ENCODE measurements at regions not wholly inside any gene's neighbourhood (a gene's known extent, or its start where the extent isn't known, plus 50 kb on each side); places are given as distances from the start of the nearest gene placed in this dataset.

DNA sequence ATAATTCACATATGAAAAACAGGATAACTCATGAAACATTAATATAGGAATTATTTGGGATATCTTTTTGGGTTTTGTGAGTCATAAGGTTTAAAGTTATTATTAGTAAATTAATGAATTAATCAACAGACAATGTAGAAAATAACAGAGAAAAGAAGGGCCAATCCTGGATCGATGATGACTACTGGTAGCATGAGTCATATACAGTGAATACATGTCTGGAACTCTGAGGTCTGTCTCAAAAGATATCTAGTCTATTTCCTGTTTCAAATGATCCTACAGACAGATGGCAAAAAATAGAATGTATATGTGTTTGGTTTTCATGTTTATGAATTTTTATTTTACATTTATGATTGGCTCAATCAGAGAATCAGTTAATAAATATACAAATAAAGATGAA lies 86.4 kb upstream of the RTL1 start:
- TF ChIP-seq EZH2phosphoT487 (IDR thresholded peaks at IDR 0.05; ENCODE audit: borderline replicate concordance) (no peak), EGR1 (IDR thresholded peaks at IDR 0.05; ENCODE audit: low read depth) (no peak; the same call in 1 of the 2 replicates), POLR2AphosphoS5 (IDR thresholded peaks at IDR 0.05; ENCODE audit: low read depth, low read length) (no peak)
- TF ChIP-seq, protein P1, sequence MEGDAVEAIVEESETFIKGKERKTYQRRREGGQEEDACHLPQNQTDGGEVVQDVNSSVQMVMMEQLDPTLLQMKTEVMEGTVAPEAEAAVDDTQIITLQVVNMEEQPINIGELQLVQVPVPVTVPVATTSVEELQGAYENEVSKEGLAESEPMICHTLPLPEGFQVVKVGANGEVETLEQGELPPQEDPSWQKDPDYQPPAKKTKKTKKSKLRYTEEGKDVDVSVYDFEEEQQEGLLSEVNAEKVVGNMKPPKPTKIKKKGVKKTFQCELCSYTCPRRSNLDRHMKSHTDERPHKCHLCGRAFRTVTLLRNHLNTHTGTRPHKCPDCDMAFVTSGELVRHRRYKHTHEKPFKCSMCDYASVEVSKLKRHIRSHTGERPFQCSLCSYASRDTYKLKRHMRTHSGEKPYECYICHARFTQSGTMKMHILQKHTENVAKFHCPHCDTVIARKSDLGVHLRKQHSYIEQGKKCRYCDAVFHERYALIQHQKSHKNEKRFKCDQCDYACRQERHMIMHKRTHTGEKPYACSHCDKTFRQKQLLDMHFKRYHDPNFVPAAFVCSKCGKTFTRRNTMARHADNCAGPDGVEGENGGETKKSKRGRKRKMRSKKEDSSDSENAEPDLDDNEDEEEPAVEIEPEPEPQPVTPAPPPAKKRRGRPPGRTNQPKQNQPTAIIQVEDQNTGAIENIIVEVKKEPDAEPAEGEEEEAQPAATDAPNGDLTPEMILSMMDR (IDR thresholded peaks at IDR 0.05 in 2 of 3, conservative IDR thresholded peaks at IDR 0.05 in 1 of 3; ENCODE audit: borderline replicate concordance in 1 of 3, insufficient read depth in 1 of 3, low read depth in 2 of 3, low read length in 2 of 3) = no peak
